Natural killer cell treated with Interleukin-12 subunit alpha and Interleukin-12 subunit beta and Interleukin-15 and Interleukin-18, amount 100 ng/mL, for 72 hours (primary cell): ENCODE measurements at regions not wholly inside any gene's neighbourhood (a gene's known extent, or its start where the extent isn't known, plus 50 kb on each side); places are given as distances from the start of the nearest gene placed in this dataset.

ENCODE experiments used
- ATAC-seq, 2 donors: fragments of 150-1000 bp; cut with Tn5 transposase in 1 of 2; sonication (Bioruptor Pico), chemical (Tn5 transposase) in 1 of 2; 2 replicates each; pipeline ENCODE4 v1.10.0; 2021
- DNase-seq: peaks from one replicate; pipeline ENCODE4 v3.0.0; 2022; ENCODE audit warnings: low spot score
- H3K27ac Mint-ChIP-seq, 2 donors: 1 replicate in 1 of 2; 2 replicates in 1 of 2; pipeline ENCODE4 v1.8.0; 2022; ENCODE audit warnings: mixed read lengths in 2 of 2, mild to moderate bottlenecking in 1 of 2, moderate library complexity in 1 of 2
- H3K27me3 Mint-ChIP-seq, 2 donors: 1 replicate in 1 of 2; 2 replicates in 1 of 2; pipeline ENCODE4 v1.8.0; 2022; ENCODE audit warnings: mixed read lengths in 2 of 2
- H3K36me3 Mint-ChIP-seq: one replicate; pipeline ENCODE4 v1.8.0; 2022; ENCODE audit warnings: mixed read lengths
- H3K4me1 Mint-ChIP-seq, 2 donors: 1 replicate in 1 of 2; 2 replicates in 1 of 2; pipeline ENCODE4 v1.8.0; 2022; ENCODE audit warnings: low read depth in 2 of 2, mixed read lengths in 2 of 2, mild to moderate bottlenecking in 1 of 2
- H3K4me3 Mint-ChIP-seq: one replicate; pipeline ENCODE4 v1.8.0; 2022; ENCODE audit warnings: mixed read lengths
- H3K9me3 Mint-ChIP-seq: 2 replicates; pipeline ENCODE4 v1.8.0; 2022; ENCODE audit warnings: mixed read lengths

DNA sequence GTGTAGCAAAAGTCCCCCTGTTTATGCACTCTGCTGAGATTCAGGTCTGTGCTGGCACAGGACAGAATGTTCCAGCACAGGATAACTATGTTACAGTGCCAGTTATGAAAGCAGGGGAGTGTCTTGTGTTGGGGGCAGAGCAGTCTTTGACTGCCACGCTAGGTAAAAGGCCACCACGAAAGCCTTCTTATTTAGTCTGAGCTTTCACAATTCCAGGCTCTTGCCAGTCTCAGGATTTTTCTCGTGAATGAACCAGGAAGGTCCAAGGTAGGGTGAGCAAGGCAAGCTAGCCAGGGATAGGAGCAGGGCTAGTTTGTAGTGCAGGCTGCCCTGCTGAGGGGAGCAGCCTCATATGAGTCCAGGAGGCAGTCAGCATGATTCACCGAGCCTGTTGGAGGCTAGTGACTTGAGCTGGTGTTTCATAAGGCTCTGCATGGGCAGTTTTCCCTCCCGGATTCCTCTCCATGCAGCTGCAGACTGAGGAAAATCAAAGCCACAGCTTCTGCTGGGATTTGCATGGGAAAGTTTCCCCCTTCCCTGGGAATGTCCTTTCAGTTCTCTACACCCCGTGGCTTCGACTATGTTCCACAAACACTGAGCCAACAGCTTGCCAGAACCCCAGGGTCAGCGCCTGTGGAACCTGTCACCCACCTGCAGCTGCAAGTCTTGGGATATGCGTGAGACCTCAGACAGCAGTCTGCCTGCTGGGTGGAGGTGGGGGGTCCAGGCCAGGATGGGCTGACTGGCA, 112.3 kb downstream of the JCAD start:
- Mint-ChIP-seq H3K9me3 (no peaks in the 10 kb centered on the region), H3K4me1 (peaks cover 0 to under 1% of the 10 kb centered on the region in 2 donors), H3K27ac (no peak overlapping the region), H3K36me3 (no peaks in the 10 kb centered on the region), H3K4me3 (no peak overlapping the region), H3K27me3 (peaks cover 10 to 16% of the 10 kb centered on the region in 2 donors)
- no peak for DNase-seq
- ATAC-seq, result peak; percentile 41 to 46

DNA sequence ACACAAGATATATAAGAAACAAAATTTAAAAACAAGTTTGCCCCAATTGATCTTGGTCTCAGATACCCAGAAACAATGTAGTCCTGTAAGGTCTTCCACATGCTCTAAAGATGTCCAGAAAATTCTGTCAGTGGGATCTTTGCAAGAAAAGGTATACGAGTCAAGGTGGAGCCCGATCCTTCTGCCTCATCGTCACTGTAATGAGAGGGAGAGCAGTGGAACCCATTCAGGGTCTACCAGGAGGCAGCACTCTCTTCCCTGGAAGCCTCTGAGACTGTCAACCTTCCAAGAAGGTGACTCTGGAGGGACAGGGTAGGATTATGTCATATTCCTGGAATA, 112.8 kb downstream of the JCAD start:
- ATAC-seq (peak in 1 of 2 donors; percentile 30), DNase-seq (no peak)
- Mint-ChIP-seq H3K4me3 (no peak overlapping the region), H3K36me3 (no peaks in the 10 kb centered on the region), H3K9me3 (no peaks in the 10 kb centered on the region), H3K27me3 (peaks cover 10 to 16% of the 10 kb centered on the region in 2 donors), H3K27ac (no peak overlapping the region), H3K4me1 (peaks cover 0 to 5% of the 10 kb centered on the region in 2 donors)

DNA sequence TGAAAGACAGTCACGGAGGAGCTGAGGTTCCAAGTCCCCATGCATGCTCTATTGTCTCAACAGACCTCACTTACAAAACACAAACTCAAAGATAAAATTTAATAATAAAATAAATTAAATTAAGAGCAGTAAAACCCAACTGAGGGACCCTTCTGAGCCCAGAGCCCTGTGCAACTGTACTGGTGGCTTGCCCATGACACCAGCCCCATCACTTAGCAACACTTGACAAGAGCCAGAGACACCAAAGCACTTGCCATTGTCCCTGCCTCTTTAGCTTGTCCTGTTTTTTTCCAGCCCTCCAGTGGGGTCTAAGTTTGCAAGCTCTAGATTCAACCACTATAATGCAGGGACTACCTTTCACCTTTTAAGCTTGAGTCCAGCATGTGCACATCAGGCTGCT, 117.9 kb downstream of the JCAD start:
- H3K27ac Mint-ChIP-seq, result no peak overlapping the region
- peaks cover 18 to 25% of the 10 kb centered on the region in 2 donors for H3K27me3 Mint-ChIP-seq
- H3K4me1 Mint-ChIP-seq, result peaks cover 0 to 5% of the 10 kb centered on the region in 2 donors

DNA sequence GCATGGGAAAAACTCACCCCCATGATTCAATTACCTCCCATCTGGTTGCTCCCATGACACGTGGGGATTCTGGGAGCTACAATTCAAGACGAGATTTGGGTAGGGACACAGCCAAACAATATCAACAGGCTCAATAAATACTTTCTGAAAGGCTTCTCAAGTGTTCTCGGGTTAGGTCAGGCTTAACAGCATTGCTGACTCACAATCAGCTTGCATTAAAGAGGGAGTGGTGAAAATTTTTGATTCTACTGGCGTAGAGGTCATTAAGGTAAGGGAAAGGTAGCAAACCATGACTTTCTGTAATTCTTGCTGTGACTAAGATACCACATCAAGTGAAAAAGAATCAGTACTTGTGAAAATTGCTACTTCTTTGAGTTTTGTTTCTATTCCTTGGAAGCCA, 126.4 kb downstream of the JCAD start:
- Mint-ChIP-seq H3K36me3 (no peaks in the 10 kb centered on the region), H3K9me3 (no peaks in the 10 kb centered on the region), H3K4me3 (no peak overlapping the region), H3K4me1 (peaks cover 0 to 3% of the 10 kb centered on the region in 2 donors), H3K27me3 (peaks cover 17 to 31% of the 10 kb centered on the region in 2 donors), H3K27ac (no peak overlapping the region)
- ATAC-seq (no peak), DNase-seq (no peak)

More for the DNA sequence above, 117.9 kb downstream of the JCAD start:
- no peak for ATAC-seq
- Mint-ChIP-seq H3K4me3 (no peak overlapping the region), H3K9me3 (no peaks in the 10 kb centered on the region), H3K36me3 (no peaks in the 10 kb centered on the region)
- DNase-seq, result no peak

DNA sequence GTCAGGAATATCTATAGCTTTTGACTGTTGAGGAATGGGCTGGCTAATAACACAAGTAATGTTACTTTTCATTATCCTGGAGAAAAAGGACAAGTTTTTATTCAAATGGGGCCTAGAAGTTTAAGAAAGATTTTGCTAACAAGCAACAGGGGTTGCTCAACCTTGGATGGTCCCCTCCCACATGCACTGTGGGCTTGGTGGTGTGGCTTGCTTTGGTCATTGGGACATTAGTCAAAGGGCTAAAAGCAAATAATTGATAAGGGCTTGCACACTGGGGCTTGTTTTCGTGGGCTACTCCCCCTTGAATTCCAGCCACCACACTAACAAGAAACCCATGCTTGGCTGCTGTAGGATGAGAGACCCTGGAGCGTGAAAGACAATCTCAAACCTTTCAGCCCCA, 127.6 kb downstream of the JCAD start:
- Mint-ChIP-seq H3K9me3 (no peaks in the 10 kb centered on the region), H3K27me3 (peaks cover 11 to 22% of the 10 kb centered on the region in 2 donors), H3K27ac (no peak overlapping the region), H3K4me3 (no peak overlapping the region), H3K4me1 (peaks cover 0 to 5% of the 10 kb centered on the region in 2 donors), H3K36me3 (no peaks in the 10 kb centered on the region)
- DNase-seq (no peak), ATAC-seq (no peak)

DNA sequence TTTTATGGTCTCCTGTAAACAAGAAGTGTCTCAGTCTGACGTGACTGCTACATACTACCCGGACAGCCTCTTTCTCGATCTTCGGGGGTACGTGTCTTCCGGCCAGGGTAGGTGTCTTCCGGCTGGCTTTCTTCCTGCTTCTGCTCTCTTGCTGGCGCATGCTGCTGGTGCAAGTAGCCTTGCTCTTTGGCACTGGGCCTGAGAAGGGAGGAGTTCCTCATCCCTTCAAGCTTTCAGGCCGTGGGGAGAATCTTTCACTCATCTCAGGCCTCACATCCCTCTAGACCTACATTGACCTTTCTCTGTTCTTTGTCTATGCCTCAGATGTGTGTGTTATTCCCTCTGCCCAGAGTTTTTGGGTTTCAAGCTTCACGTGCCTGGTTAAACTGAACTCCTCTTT, 130.4 kb downstream of the JCAD start:
- no peak for DNase-seq
- ATAC-seq, result no peak
- Mint-ChIP-seq H3K4me1 (peaks cover 0 to 5% of the 10 kb centered on the region in 2 donors), H3K9me3 (no peaks in the 10 kb centered on the region), H3K4me3 (no peak overlapping the region), H3K27me3 (peaks cover 8 to 20% of the 10 kb centered on the region in 2 donors), H3K27ac (no peak overlapping the region), H3K36me3 (no peaks in the 10 kb centered on the region)

DNA sequence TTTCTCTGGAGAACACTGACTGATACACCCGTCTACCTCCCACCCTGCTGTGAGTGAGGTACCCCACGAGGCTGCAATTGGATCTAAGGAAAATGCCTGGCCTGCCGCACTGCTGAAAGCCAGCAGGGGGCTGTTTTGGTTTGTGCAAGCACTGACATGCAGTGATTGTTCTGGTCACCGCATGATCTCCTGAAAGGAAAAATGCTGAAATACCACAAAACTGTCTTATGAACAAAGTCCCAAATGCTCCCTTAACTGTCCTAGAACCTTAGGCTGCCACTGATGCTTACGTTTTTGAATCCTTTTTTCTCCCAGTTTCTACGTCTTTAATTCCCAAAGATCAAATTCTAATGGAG, 132.7 kb downstream of the JCAD start:
- Mint-ChIP-seq H3K9me3 (no peaks in the 10 kb centered on the region), H3K27ac (no peak overlapping the region), H3K27me3 (peaks cover 7 to 18% of the 10 kb centered on the region in 2 donors), H3K4me1 (peaks cover 0 to 3% of the 10 kb centered on the region in 2 donors), H3K4me3 (no peak overlapping the region), H3K36me3 (no peaks in the 10 kb centered on the region)
- no peak for ATAC-seq
- no peak for DNase-seq

DNA sequence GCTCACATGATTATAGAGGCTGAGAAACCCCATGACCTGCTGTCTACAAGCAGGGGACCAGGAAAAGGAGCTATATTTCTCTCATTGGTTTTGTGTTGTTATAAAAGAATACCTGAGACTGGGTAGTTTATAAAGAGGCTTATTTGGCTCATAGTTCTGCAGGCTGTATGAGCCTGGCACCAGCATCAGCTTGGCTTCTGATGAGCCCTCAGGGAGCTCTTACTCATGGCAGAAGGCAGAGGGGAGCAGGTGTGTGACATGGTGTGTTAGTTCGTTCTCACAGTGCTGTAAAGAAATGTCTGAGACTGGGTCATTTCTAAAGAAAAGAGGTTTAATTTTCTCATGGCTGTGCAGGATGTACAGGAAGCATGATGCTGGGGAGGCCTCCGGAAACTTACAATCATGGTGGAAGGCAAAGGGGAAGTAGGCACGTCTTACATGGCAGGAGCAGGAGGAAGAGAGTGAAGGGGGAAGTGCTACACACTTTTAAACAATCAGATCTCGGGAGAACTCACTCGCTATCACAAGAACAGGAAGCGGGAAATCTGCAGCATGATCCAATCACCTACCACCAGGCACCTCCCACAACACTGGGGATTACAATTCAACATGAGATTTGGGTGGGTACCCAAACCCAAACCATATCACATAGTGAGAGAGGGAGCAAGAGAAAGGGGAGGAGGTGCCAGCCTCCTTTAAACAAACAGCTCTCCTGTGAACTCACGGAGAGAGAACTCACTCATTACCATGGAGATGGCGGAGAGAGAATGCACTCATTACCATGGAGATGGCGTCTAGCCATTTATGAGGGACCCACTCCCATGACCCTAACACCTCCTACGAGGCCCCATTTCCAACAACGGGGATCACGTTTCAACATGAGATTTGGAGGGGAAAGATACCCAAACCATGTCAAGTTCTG, 133.4 kb downstream of the JCAD start:
- no peak for ATAC-seq

DNA sequence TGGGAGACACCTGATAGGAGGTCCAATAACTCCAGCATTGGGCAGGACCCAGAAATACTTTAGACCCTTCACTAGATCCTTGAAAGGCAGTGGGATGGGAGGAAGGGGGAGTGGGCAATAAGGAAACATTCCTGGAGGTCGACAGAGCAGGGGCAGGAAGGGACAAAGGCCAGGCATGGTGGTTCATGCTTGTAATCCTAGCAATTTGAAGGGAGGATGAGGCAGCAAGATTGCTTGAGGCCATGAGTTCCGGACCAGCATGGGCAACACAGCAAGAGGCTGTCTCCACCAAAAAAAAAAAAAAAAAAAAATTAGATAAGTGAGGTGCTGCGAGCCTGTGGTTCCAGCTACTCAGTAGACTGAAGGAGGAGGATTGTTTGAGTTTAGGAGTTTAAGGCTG, 134.9 kb downstream of the JCAD start:
- DNase-seq (no peak), ATAC-seq (no peak)
- Mint-ChIP-seq H3K4me1 (peaks cover 0 to 2% of the 10 kb centered on the region in 2 donors), H3K9me3 (no peaks in the 10 kb centered on the region), H3K36me3 (no peaks in the 10 kb centered on the region), H3K27me3 (peaks cover 13 to 29% of the 10 kb centered on the region in 2 donors), H3K4me3 (no peak overlapping the region), H3K27ac (no peak overlapping the region)

More for the DNA sequence above, 133.4 kb downstream of the JCAD start:
- H3K4me1 Mint-ChIP-seq, result peaks cover 0 to 2% of the 10 kb centered on the region in 2 donors
- H3K9me3 Mint-ChIP-seq, result no peaks in the 10 kb centered on the region
- H3K36me3 Mint-ChIP-seq, result no peaks in the 10 kb centered on the region
- no peak overlapping the region for H3K27ac Mint-ChIP-seq
- H3K4me3 Mint-ChIP-seq, result no peak overlapping the region
- peaks cover 6 to 18% of the 10 kb centered on the region in 2 donors for H3K27me3 Mint-ChIP-seq
- no peak for DNase-seq

DNA sequence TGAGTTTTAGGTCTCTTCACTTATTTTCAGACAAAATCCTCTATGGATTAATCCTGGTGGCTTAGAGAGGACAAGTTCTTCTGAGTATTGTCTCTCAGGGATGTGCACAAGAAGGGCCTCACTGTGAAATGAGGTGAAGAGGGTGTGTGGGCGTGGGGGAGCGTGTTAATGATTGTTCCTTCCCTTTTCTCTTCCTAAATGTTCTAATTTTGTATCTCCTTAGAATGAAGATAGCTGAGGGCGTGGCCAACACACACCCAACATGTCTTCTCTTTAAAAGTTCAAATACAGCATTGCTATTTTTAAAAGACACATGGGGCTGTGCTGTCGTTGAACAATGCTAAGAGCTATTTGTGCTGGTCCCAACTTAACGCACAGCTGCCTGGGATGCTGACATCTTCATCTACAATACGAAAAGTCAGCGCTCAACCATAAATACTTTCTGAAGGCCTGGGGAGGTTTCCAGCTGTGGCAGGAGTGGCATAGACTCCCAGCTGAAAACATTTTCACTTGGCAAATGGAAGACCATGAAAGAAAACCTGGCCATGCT, 135.9 kb downstream of the JCAD start:
- Mint-ChIP-seq H3K4me3 (no peak overlapping the region), H3K36me3 (no peaks in the 10 kb centered on the region), H3K27ac (no peak overlapping the region), H3K9me3 (no peaks in the 10 kb centered on the region), H3K27me3 (peaks cover 19 to 36% of the 10 kb centered on the region in 2 donors), H3K4me1 (peaks cover 0 to 2% of the 10 kb centered on the region in 2 donors)
- no peak for DNase-seq
- ATAC-seq, result no peak

DNA sequence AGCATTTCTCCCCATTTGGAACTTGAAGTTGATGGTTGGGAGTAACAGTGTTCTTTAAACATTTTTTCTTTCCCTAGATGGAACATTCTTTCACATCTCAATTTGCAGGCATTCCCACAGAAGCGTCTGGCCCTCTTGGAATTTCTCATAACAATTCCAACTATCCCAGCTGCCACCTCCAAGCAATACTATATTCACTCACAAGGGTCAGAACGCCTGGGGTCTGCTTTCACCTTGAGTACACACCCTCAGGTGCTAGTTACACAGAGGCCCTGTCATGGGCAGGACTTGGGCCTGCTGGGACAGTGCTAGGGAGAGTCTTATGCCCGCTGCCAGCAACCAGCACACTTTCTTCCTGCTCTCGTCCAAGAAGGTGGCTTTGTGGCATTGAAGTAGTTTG, 136.5 kb downstream of the JCAD start:
- Mint-ChIP-seq H3K36me3 (no peaks in the 10 kb centered on the region), H3K27ac (no peak overlapping the region), H3K9me3 (no peaks in the 10 kb centered on the region), H3K4me3 (no peak overlapping the region), H3K27me3 (peaks cover 19 to 36% of the 10 kb centered on the region in 2 donors), H3K4me1 (peaks cover 0 to 2% of the 10 kb centered on the region in 2 donors)
- DNase-seq (no peak), ATAC-seq (no peak)

DNA sequence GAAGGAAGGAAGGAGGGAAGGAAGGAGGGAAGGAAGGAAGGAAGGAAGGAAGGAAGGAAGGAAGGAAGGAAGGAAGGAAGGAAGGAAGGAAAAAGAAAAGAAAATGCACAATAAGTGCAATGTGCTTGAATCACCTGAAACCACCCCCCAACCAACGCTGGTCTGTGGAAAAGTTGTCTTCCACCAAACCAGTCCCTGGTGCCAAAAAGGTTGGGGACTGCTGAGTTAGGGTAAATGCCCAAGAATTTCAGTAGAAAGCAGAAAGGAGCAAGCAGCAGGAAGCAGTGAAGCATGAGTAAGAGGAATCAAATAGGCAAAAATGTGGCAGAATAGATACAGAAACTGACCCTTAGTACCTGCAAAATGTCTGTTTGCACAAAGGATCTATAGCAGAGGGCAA, 137.2 kb downstream of the JCAD start:
- Mint-ChIP-seq H3K27ac (no peak overlapping the region), H3K27me3 (peaks cover 19 to 36% of the 10 kb centered on the region in 2 donors), H3K9me3 (no peaks in the 10 kb centered on the region), H3K4me3 (no peak overlapping the region), H3K4me1 (no peaks in the 10 kb centered on the region), H3K36me3 (no peaks in the 10 kb centered on the region)
- ATAC-seq, result no peak
- DNase-seq, result no peak

DNA sequence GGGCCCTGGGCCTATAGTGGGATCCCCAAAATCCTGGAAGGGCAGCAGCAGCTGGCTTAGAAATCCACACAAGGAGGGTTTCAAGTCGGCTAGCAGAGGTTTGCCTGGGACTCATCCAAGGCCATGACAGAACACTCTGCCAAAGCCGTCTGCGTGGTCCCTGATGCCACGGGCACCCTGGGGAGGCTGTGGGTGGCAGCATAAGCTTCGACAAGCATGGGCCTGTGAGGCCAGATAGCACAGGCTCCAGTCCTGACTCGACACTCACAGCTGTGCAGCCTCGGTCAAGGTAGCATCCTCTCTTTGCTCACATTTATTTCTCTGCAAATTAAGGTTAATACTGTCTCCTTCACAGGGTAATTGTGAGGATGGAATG, 138.3 kb downstream of the JCAD start:
- DNase-seq, result no peak
- no peaks in the 10 kb centered on the region for H3K9me3 Mint-ChIP-seq
- no peak overlapping the region for H3K4me3 Mint-ChIP-seq
- H3K27me3 Mint-ChIP-seq, result peaks cover 23 to 33% of the 10 kb centered on the region in 2 donors
- H3K36me3 Mint-ChIP-seq, result no peaks in the 10 kb centered on the region
- H3K4me1 Mint-ChIP-seq, result no peaks in the 10 kb centered on the region
- ATAC-seq, result no peak
- no peak overlapping the region for H3K27ac Mint-ChIP-seq
